Astrocyte of the cerebellum (primary cell): ENCODE measurements at regions not wholly inside any gene's neighbourhood (a gene's known extent, or its start where the extent isn't known, plus 50 kb on each side); places are given as distances from the start of the nearest gene placed in this dataset.

Source experiments
- DNase-seq: peaks from one replicate; pipeline ENCODE4 v3.0.0-alpha.2; 2011; ENCODE audit warnings: low read depth
- H3K4me3 ChIP-seq: 2 replicates; pipeline ENCODE4 v1.5.1; 2011; ENCODE audit warnings: mild to moderate bottlenecking, low read depth, low read length, moderate library complexity
- CTCF ChIP-seq: IDR thresholded peaks from 2 replicates; pipeline ENCODE4 v1.5.1; 2012; ENCODE audit warnings: low read length, low read depth, moderate library complexity, mild to moderate bottlenecking; ENCODE audit errors: missing control alignments
- in situ Hi-C: cut with HindIII; loops from 2 replicates; pipeline ENCODE4 v1.10.0; 2017; ENCODE audit warnings: low sequenced_read_pairs

- no peak for TF ChIP-seq CTCF
- in situ Hi-C loops, result no loop called here
- DNase-seq, result no peak
- no peak overlapping the region for H3K4me3 ChIP-seq
Measured at GRCh38 chr20:20969701-20970280, 136.4 kb downstream of the LINC00237 start.

- no peak for DNase-seq
- in situ Hi-C loops, result no loop called here
- TF ChIP-seq CTCF, result no peak
- H3K4me3 ChIP-seq, result no peak overlapping the region
Measured at GRCh38 chr20:20967564-20968184, 138.5 kb downstream of the LINC00237 start.

GRCh38 chr20:20966171-20966570 lies 140.0 kb downstream of the LINC00237 start:
- in situ Hi-C loops, result no loop called here
- DNase-seq, result no peak
- no peak overlapping the region for H3K4me3 ChIP-seq
- no peak for TF ChIP-seq CTCF

GRCh38 chr20:20959031-20959755 lies 147.0 kb downstream of the LINC00237 start:
- no peak overlapping the region for H3K4me3 ChIP-seq
- in situ Hi-C loops, result no loop called here
- no peak for DNase-seq
- TF ChIP-seq CTCF, result no peak

GRCh38 chr20:20956513-20956931 lies 149.6 kb downstream of the LINC00237 start:
- no peak for TF ChIP-seq CTCF
- H3K4me3 ChIP-seq, result no peak overlapping the region
- in situ Hi-C loops, result no loop called here
- DNase-seq, result no peak

- in situ Hi-C loops, result no loop called here
- DNase-seq, result no peak
Measured at GRCh38 chr20:20955892-20956291, 150.3 kb downstream of the LINC00237 start.

More at GRCh38 chr20:20955892-20956291, 150.3 kb downstream of the LINC00237 start:
- no peak overlapping the region for H3K4me3 ChIP-seq
- TF ChIP-seq CTCF, result no peak
